ENCODE measurements at regions not wholly inside any gene's neighbourhood (a gene's known extent, or its start where the extent isn't known, plus 50 kb on each side); places are given as distances from the start of the nearest gene placed in this dataset.

DNA sequence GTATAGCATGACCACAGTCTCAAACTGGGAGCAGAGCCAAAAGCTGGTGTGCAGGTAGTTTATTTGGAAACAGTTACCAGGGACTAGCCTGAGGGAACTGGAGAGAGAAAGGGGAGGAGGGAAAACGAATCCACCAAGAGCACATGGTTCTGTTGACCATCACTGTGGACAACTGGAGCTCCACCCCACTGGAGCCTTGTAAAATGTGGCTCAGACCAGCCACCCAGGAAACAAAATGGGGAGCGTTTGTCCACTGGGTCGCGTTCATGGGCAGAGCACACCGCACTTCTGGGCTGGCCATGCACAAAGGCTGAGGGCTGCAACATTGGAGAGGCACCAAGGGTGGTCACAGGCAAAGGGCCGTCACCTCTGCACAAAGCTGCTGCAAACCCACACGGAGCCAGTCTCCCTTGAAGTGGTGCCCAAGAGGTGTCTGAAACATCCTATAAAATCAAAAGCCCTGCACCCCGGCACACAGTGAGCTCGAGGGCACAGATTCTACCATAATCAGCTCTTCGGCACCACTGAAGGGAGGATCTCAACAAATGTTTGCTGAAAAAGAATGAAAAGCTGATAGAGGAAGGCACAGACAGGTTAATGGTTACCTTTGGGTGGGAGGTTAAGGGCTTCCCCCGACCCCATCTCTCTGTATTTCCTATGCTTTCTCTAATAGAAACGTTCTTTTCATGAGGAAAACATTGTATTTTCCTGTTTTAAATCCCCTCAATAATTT, 192.9 kb downstream of the INHBB start:
- peaks cover 23% of the 10 kb centered on the region for H3K4me1 Mint-ChIP-seq (ENCODE audit: low read depth, unreplicated experiment)
- Histone ChIP-seq H3K36me3 (ENCODE audit: insufficient read depth, low read length) (no peaks in the 10 kb centered on the region), H2AFZ (ENCODE audit: low read depth, low read length) (no peak overlapping the region), H3K9ac (ENCODE audit: low read length) (no peak overlapping the region), H3K27ac (ENCODE audit: low read depth, low read length) (no peak overlapping the region), H3K27me3 (ENCODE audit: insufficient read depth, low read length) (peaks cover 7% of the 10 kb centered on the region), H3K9me3 (ENCODE audit: insufficient read depth, low read depth, low read length) (no peaks in the 10 kb centered on the region), H3K4me3 (ENCODE audit: insufficient read depth, low read depth, low read length) (no peak overlapping the region), H4K20me1 (ENCODE audit: insufficient read depth, low read length) (no peaks in the 10 kb centered on the region), H3K79me2 (ENCODE audit: insufficient read depth, low read length) (no peaks in the 10 kb centered on the region), H3K4me1 (ENCODE audit: insufficient read depth, low read length) (peaks cover 14% of the 10 kb centered on the region), H3K4me2 (ENCODE audit: low read length) (no peak overlapping the region)
- no peak for FAIRE-seq
- no peaks in the 10 kb centered on the region for H3K36me3 Mint-ChIP-seq (ENCODE audit: low read depth, unreplicated experiment)
- no peaks in the 10 kb centered on the region for H3K9me3 Mint-ChIP-seq (ENCODE audit: unreplicated experiment)
- H3K27me3 Mint-ChIP-seq (ENCODE audit: low read depth, unreplicated experiment): peaks cover 28% of the 10 kb centered on the region
- H3K27ac Mint-ChIP-seq (ENCODE audit: unreplicated experiment): no peak overlapping the region
- DNase-seq (ENCODE audit: low read depth): no peak
- no peak for TF ChIP-seq EZH2 (IDR thresholded peaks at IDR 0.05; ENCODE audit: insufficient read depth, low read length)
- TF ChIP-seq, protein P1, sequence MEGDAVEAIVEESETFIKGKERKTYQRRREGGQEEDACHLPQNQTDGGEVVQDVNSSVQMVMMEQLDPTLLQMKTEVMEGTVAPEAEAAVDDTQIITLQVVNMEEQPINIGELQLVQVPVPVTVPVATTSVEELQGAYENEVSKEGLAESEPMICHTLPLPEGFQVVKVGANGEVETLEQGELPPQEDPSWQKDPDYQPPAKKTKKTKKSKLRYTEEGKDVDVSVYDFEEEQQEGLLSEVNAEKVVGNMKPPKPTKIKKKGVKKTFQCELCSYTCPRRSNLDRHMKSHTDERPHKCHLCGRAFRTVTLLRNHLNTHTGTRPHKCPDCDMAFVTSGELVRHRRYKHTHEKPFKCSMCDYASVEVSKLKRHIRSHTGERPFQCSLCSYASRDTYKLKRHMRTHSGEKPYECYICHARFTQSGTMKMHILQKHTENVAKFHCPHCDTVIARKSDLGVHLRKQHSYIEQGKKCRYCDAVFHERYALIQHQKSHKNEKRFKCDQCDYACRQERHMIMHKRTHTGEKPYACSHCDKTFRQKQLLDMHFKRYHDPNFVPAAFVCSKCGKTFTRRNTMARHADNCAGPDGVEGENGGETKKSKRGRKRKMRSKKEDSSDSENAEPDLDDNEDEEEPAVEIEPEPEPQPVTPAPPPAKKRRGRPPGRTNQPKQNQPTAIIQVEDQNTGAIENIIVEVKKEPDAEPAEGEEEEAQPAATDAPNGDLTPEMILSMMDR (IDR thresholded peaks at IDR 0.05; ENCODE audit: insufficient read depth, low read depth, low read length): no peak
- H3K4me3 Mint-ChIP-seq (ENCODE audit: unreplicated experiment): no peak overlapping the region

DNA sequence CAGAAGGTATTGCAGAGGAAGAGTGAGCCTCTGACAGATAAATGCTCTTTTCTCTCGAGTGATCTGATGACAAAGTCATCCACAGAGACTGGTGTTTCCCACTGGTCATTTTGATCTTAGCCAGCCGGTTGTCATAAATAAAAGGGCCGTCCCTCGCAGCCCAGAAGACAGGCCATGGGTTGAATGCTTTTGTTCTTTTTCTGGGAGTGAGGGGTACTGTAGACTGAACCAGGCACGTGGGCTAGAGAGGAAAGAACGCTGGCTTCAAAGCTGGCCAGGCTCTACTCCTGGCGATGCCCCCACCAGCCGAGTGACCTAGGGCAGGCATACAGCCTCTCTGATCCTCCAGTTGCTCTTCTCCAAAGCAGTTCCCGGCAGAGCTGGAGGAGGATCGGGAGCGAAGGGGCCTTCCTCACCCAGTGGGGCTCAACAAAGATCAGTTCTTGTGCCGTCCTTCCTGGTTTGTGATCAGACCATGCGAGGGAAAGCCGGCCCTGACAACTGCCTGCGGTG, 193.5 kb downstream of the INHBB start:
- Mint-ChIP-seq H3K9me3 (ENCODE audit: unreplicated experiment) (no peaks in the 10 kb centered on the region), H3K4me1 (ENCODE audit: low read depth, unreplicated experiment) (peaks cover 28% of the 10 kb centered on the region), H3K4me3 (ENCODE audit: unreplicated experiment) (no peak overlapping the region), H3K27me3 (ENCODE audit: low read depth, unreplicated experiment) (peaks cover 28% of the 10 kb centered on the region), H3K36me3 (ENCODE audit: low read depth, unreplicated experiment) (no peaks in the 10 kb centered on the region), H3K27ac (ENCODE audit: unreplicated experiment) (no peak overlapping the region)
- H3K36me3 ChIP-seq (ENCODE audit: insufficient read depth, low read length): no peaks in the 10 kb centered on the region
- TF ChIP-seq, protein P1 (IDR thresholded peaks at IDR 0.05; ENCODE audit: insufficient read depth, low read depth, low read length): no peak
- TF ChIP-seq EZH2 (IDR thresholded peaks at IDR 0.05; ENCODE audit: insufficient read depth, low read length): no peak
- no peak overlapping the region for H3K27ac ChIP-seq (ENCODE audit: low read depth, low read length)
- no peak for DNase-seq (ENCODE audit: low read depth)
- H2AFZ ChIP-seq (ENCODE audit: low read depth, low read length): no peak overlapping the region
- peaks cover 10% of the 10 kb centered on the region for H3K27me3 ChIP-seq (ENCODE audit: insufficient read depth, low read length)
- FAIRE-seq: no peak
- H3K4me3 ChIP-seq (ENCODE audit: insufficient read depth, low read depth, low read length): no peak overlapping the region
- no peaks in the 10 kb centered on the region for H3K79me2 ChIP-seq (ENCODE audit: insufficient read depth, low read length)
- no peak overlapping the region for H3K9ac ChIP-seq (ENCODE audit: low read length)
- H3K4me1 ChIP-seq (ENCODE audit: insufficient read depth, low read length): peaks cover 14% of the 10 kb centered on the region
- no peaks in the 10 kb centered on the region for H3K9me3 ChIP-seq (ENCODE audit: insufficient read depth, low read depth, low read length)
- no peaks in the 10 kb centered on the region for H4K20me1 ChIP-seq (ENCODE audit: insufficient read depth, low read length)
- H3K4me2 ChIP-seq (ENCODE audit: low read length): no peak overlapping the region

All from astrocyte (in vitro differentiated cells and primary cell).